SU-DHL-6 (cell line): ENCODE measurements at regions not wholly inside any gene's neighbourhood (a gene's known extent, or its start where the extent isn't known, plus 50 kb on each side); places are given as distances from the start of the nearest gene placed in this dataset.

Experiments used
- H2AFZ ChIP-seq: fragments of 200-600 bp; sonication (generic); 2 replicates; pipeline ENCODE4 v1.6.1; 2014; ENCODE audit warnings: low read depth, mild to moderate bottlenecking, moderate library complexity, mixed read lengths, antibody characterized with exemption, low read length; ENCODE audit not compliant: severe bottlenecking
- H3F3A ChIP-seq: fragments of 200-600 bp; shearing (Covaris generic); 2 replicates; pipeline ENCODE4 v1.6.0; 2016; ENCODE audit warnings: antibody characterized with exemption, mild to moderate bottlenecking; ENCODE audit not compliant: insufficient read depth
- H3K27ac ChIP-seq: fragments of 200-600 bp; sonication (generic); 2 replicates; pipeline ENCODE4 v1.5.1; 2016; ENCODE audit warnings: low read depth, mild to moderate bottlenecking, low read length, moderate library complexity, mixed read lengths
- H3K27me3 ChIP-seq: fragments of 200-600 bp; sonication (generic), shearing (Covaris generic); 2 replicates; pipeline ENCODE4 v1.6.0; 2014; ENCODE audit warnings: mild to moderate bottlenecking, low read length
- H3K36me3 ChIP-seq: fragments of 200-600 bp; sonication (generic); 2 replicates; pipeline ENCODE4 v1.6.1; 2014; ENCODE audit warnings: mild to moderate bottlenecking, low read length, mixed read lengths
- H3K4me2 ChIP-seq: fragments of 300-600, 200-600 bp; shearing (Covaris generic), sonication (generic); 2 replicates; pipeline ENCODE4 v1.6.0; 2014; ENCODE audit warnings: low read length, low read depth, mild to moderate bottlenecking; ENCODE audit not compliant: poor library complexity, severe bottlenecking
- H3K4me3 ChIP-seq: fragments of 200-600 bp; sonication (generic); 2 replicates; pipeline ENCODE4 v1.5.1; 2014; ENCODE audit warnings: antibody characterized with exemption, low read length, mild to moderate bottlenecking, mixed read lengths; ENCODE audit not compliant: insufficient read depth, poor library complexity, severe bottlenecking
- H3K79me2 ChIP-seq: fragments of 200-600 bp; sonication (generic); 2 replicates; pipeline ENCODE4 v1.6.1; 2014; ENCODE audit warnings: mild to moderate bottlenecking, low read length, moderate library complexity; ENCODE audit not compliant: insufficient read depth
- H3K9ac ChIP-seq: fragments of 200-600 bp; sonication (generic); 2 replicates; pipeline ENCODE4 v1.7.0; 2014; ENCODE audit warnings: mild to moderate bottlenecking, low read length
- H3K9me2 ChIP-seq: fragments of 200-600 bp; sonication (generic); replicated peaks from 2 replicates; pipeline ENCODE4 v1.6.1; 2014; ENCODE audit warnings: low read length; ENCODE audit not compliant: insufficient read depth
- H3K9me3 ChIP-seq: fragments of 200-600 bp; sonication (generic); 2 replicates; pipeline ENCODE4 v1.6.1; 2014; ENCODE audit warnings: low read length, mixed read lengths; ENCODE audit not compliant: insufficient read depth
- H4K20me1 ChIP-seq: fragments of 200-600 bp; sonication (generic); 2 replicates; pipeline ENCODE4 v1.6.1; 2014; ENCODE audit warnings: low read depth, mild to moderate bottlenecking, antibody characterized with exemption, low read length, moderate library complexity, mixed read lengths
- CTCF ChIP-seq: fragments of 200-600 bp; sonication (generic); IDR thresholded peaks from one replicate; pipeline ENCODE4 v1.5.1; 2017; ENCODE audit warnings: antibody characterized with exemption, mild to moderate bottlenecking, low read length, moderate library complexity; ENCODE audit not compliant: insufficient read depth, poor library complexity, severe bottlenecking
- EZH2phosphoT487 ChIP-seq: fragments of 200-600 bp; sonication (generic), shearing (Covaris generic); conservative IDR thresholded peaks from 2 replicates; pipeline ENCODE4 v1.6.1; 2018; ENCODE audit warnings: mild to moderate bottlenecking, antibody characterized with exemption, low read length, moderate library complexity, mixed read lengths

GRCh38 chr7:155192961-155193640 is 104.6 kb upstream of the INSIG1 start:
- TF ChIP-seq CTCF: no peak
- H3K79me2 ChIP-seq: no peaks in the 10 kb centered on the region
- H2AFZ ChIP-seq: no peak overlapping the region
- H3K9me2 ChIP-seq: no peaks in the 10 kb centered on the region
- no peaks in the 10 kb centered on the region for H4K20me1 ChIP-seq
- H3F3A ChIP-seq: no peaks in the 10 kb centered on the region
- no peaks in the 10 kb centered on the region for H3K36me3 ChIP-seq
- H3K27ac ChIP-seq: no peak overlapping the region
- no peak overlapping the region for H3K4me2 ChIP-seq
- no peaks in the 10 kb centered on the region for H3K27me3 ChIP-seq
- no peak overlapping the region for H3K4me3 ChIP-seq
- H3K9ac ChIP-seq: no peak overlapping the region
- 0 out of 2 replicates have a peak, but pooled peaks cover 7% of the 10 kb centered on the region for H3K9me3 ChIP-seq

- Histone ChIP-seq H3K4me3 (no peak overlapping the region), H3K9ac (no peak overlapping the region), H3K36me3 (no peaks in the 10 kb centered on the region), H4K20me1 (no peaks in the 10 kb centered on the region), H3K27me3 (no peaks in the 10 kb centered on the region), H3K27ac (no peak overlapping the region), H3K79me2 (no peaks in the 10 kb centered on the region), H3K4me2 (no peak overlapping the region), H3K9me3 (0 out of 2 replicates have a peak, but pooled peaks cover 7% of the 10 kb centered on the region), H3K9me2 (no peaks in the 10 kb centered on the region), H3F3A (no peaks in the 10 kb centered on the region), H2AFZ (no peak overlapping the region)
- TF ChIP-seq CTCF (no peak), EZH2phosphoT487 (no peak)
Observed at GRCh38 chr7:155193716-155194115, 104.0 kb upstream of the INSIG1 start.

GRCh38 chr7:155194382-155195140 is 103.1 kb upstream of the INSIG1 start:
- H3K4me2 ChIP-seq: no peak overlapping the region
- H3K79me2 ChIP-seq: no peaks in the 10 kb centered on the region
- H3K9me3 ChIP-seq: 0 out of 2 replicates have a peak, but pooled peaks cover 7% of the 10 kb centered on the region
- no peak for TF ChIP-seq CTCF
- no peak overlapping the region for H3K27ac ChIP-seq
- no peak overlapping the region for H3K9ac ChIP-seq
- no peak overlapping the region for H2AFZ ChIP-seq
- no peaks in the 10 kb centered on the region for H3K9me2 ChIP-seq
- no peak overlapping the region for H3K4me3 ChIP-seq
- H4K20me1 ChIP-seq: no peaks in the 10 kb centered on the region
- no peaks in the 10 kb centered on the region for H3K36me3 ChIP-seq
- H3F3A ChIP-seq: no peaks in the 10 kb centered on the region
- H3K27me3 ChIP-seq: no peaks in the 10 kb centered on the region
